Muscle of arm (tissue), 1 donor: ENCODE measurements at regions not wholly inside any gene's neighbourhood (a gene's known extent, or its start where the extent isn't known, plus 50 kb on each side); places are given as distances from the start of the nearest gene placed in this dataset.

Experiments
- DNase-seq: peaks from one replicate; pipeline ENCODE4 v3.0.0-alpha.2; 2013

GRCh38 chr2:181149056-181149455 lies 168.7 kb downstream of the UBE2E3 start:
- DNase-seq = no peak

GRCh38 chr2:181152226-181152625 lies 171.8 kb downstream of the UBE2E3 start:
- no peak for DNase-seq

- DNase-seq = no peak
These were observed 172.3 kb downstream of the UBE2E3 start for GRCh38 chr2:181152701-181153100.

- no peak for DNase-seq
These were observed 173.5 kb downstream of the UBE2E3 start for GRCh38 chr2:181153886-181154285.

GRCh38 chr2:181157326-181157725 lies 176.9 kb downstream of the UBE2E3 start:
- DNase-seq = no peak

GRCh38 chr2:181158427-181158826 lies 178.0 kb downstream of the UBE2E3 start:
- DNase-seq = no peak

- no peak for DNase-seq
These were observed 181.2 kb downstream of the UBE2E3 start for GRCh38 chr2:181161615-181162014.

GRCh38 chr2:181163139-181163538 lies 182.7 kb downstream of the UBE2E3 start:
- DNase-seq = no peak

GRCh38 chr2:181163691-181164090 lies 183.3 kb downstream of the UBE2E3 start:
- DNase-seq = no peak

- DNase-seq = no peak
These were observed 184.3 kb downstream of the UBE2E3 start for GRCh38 chr2:181164699-181165098.

- DNase-seq = no peak
These were observed 184.9 kb downstream of the UBE2E3 start for GRCh38 chr2:181165199-181165868.

GRCh38 chr2:181169503-181169902 lies 189.1 kb downstream of the UBE2E3 start:
- peak; percentile 63 for DNase-seq

GRCh38 chr2:181170256-181170655 lies 189.9 kb downstream of the UBE2E3 start:
- DNase-seq = no peak

- no peak for DNase-seq
These were observed 192.3 kb downstream of the UBE2E3 start for GRCh38 chr2:181172676-181173075.

- DNase-seq = no peak
These were observed 194.5 kb downstream of the UBE2E3 start for GRCh38 chr2:181174611-181175580.

GRCh38 chr2:181176540-181176939 lies 196.1 kb downstream of the UBE2E3 start:
- DNase-seq = no peak

- DNase-seq = no peak
These were observed 197.0 kb downstream of the UBE2E3 start for GRCh38 chr2:181177376-181177775.

- no peak for DNase-seq
These were observed 197.7 kb downstream of the UBE2E3 start for GRCh38 chr2:181178130-181178529.

GRCh38 chr2:181178823-181179412 lies 198.5 kb downstream of the UBE2E3 start:
- DNase-seq = no peak

- DNase-seq = no peak
These were observed 203.6 kb downstream of the UBE2E3 start for GRCh38 chr2:181183878-181184542.

- DNase-seq = no peak
These were observed 205.0 kb downstream of the UBE2E3 start for GRCh38 chr2:181185421-181185820.

- DNase-seq = no peak
These were observed 205.5 kb downstream of the UBE2E3 start for GRCh38 chr2:181185948-181186347.
